ENCODE measurements at regions not wholly inside any gene's neighbourhood (a gene's known extent, or its start where the extent isn't known, plus 50 kb on each side); places are given as distances from the start of the nearest gene placed in this dataset.

- TF ChIP-seq, protein P1, sequence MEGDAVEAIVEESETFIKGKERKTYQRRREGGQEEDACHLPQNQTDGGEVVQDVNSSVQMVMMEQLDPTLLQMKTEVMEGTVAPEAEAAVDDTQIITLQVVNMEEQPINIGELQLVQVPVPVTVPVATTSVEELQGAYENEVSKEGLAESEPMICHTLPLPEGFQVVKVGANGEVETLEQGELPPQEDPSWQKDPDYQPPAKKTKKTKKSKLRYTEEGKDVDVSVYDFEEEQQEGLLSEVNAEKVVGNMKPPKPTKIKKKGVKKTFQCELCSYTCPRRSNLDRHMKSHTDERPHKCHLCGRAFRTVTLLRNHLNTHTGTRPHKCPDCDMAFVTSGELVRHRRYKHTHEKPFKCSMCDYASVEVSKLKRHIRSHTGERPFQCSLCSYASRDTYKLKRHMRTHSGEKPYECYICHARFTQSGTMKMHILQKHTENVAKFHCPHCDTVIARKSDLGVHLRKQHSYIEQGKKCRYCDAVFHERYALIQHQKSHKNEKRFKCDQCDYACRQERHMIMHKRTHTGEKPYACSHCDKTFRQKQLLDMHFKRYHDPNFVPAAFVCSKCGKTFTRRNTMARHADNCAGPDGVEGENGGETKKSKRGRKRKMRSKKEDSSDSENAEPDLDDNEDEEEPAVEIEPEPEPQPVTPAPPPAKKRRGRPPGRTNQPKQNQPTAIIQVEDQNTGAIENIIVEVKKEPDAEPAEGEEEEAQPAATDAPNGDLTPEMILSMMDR (IDR thresholded peaks at IDR 0.05), result no peak
- TF ChIP-seq POLR2A (IDR thresholded peaks at IDR 0.05), result no peak
Observed at GRCh38 chr12:61823102-61823501, 437.1 kb upstream of the USP15 start.
